ENCODE measurements at regions not wholly inside any gene's neighbourhood (a gene's known extent, or its start where the extent isn't known, plus 50 kb on each side); places are given as distances from the start of the nearest gene placed in this dataset.

DNA sequence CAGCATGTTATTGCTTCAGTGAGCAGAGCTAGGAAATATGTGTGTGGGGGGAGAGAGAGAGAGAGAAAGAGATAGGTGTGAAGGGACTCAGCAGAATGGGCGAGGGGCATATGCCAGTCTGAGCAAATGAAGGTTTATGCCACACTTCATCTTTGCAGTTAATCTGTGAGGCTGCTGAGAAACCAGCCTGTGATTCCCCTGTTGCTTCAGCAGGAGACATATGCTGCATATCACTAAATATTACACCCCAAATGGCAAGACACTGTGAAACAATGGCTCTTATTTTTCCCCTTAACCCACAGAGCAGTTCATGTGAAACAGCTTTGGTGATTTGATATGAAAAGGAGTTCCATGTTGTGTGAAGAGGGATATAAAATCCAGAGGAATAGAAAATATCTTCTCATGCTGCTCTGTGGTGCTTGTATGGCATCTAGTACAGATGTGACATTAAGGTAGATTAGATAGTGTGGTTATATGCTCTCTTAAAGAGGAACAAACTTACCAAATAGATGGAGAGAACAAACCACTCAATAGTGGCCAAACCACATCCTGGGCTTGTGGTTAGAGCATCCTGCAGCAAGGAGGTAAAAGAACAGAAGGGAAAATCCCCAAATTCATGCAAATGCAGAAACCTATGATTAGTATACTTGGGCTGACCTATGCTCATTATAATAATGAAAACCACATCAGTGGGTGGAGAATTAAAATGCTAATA is 864.2 kb downstream of the FAM181B start:
- no peaks in the 10 kb centered on the region for H3K9me3 ChIP-seq (ENCODE audit: control insufficient read depth, low read depth, low read length)
- H3K27ac ChIP-seq (ENCODE audit: low read length): no peak overlapping the region
- no peaks in the 10 kb centered on the region for H3K36me3 ChIP-seq (ENCODE audit: control insufficient read depth, low read depth, low read length)
- no peak overlapping the region for H3K9ac ChIP-seq (ENCODE audit: low read length)
- no peak overlapping the region for H3K4me3 ChIP-seq (ENCODE audit: low read length)
- no peaks in the 10 kb centered on the region for H3K4me1 ChIP-seq (ENCODE audit: control insufficient read depth, low read depth, low read length)
- no peaks in the 10 kb centered on the region for H3K27me3 ChIP-seq (ENCODE audit: control insufficient read depth, insufficient read depth, low read length)

- Histone ChIP-seq H3K4me1 (ENCODE audit: control insufficient read depth, low read depth, low read length) (no peaks in the 10 kb centered on the region), H3K36me3 (ENCODE audit: control insufficient read depth, low read depth, low read length) (no peaks in the 10 kb centered on the region), H3K9ac (ENCODE audit: low read length) (no peak overlapping the region), H3K27me3 (ENCODE audit: control insufficient read depth, insufficient read depth, low read length) (no peaks in the 10 kb centered on the region), H3K9me3 (ENCODE audit: control insufficient read depth, low read depth, low read length) (no peaks in the 10 kb centered on the region), H3K4me3 (ENCODE audit: low read length) (no peak overlapping the region), H3K27ac (ENCODE audit: low read length) (no peak overlapping the region)
Observed at GRCh38 chr11:81866896-81867295, 866.8 kb downstream of the FAM181B start.

DNA sequence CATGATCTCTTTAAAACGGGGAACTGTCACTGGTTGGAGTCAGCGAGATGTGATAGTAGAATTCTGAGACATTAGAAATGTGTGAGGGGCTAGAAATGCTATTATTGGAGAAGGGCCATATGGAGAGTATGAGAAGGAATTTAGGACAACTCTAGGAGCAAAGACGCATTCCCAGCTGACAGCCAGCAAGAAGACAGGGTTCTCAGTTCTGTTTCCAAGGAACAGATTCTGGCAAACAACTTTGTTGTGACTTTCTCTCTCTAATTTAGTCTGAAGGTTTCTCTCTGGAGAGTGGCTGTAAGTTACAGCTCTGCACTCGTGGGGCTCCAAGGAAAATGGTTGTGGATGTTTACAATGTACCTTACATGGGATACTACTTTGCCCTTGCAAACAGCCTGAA is 876.3 kb downstream of the FAM181B start:
- Histone ChIP-seq H3K27me3 (ENCODE audit: control insufficient read depth, insufficient read depth, low read length) (no peaks in the 10 kb centered on the region), H3K4me1 (ENCODE audit: control insufficient read depth, low read depth, low read length) (no peaks in the 10 kb centered on the region)

GRCh38 chr11:81853791-81854190 is 879.9 kb downstream of the FAM181B start:
- Histone ChIP-seq H3K9me3 (ENCODE audit: control insufficient read depth, low read depth, low read length) (no peaks in the 10 kb centered on the region), H3K27me3 (ENCODE audit: control insufficient read depth, insufficient read depth, low read length) (no peaks in the 10 kb centered on the region), H3K27ac (ENCODE audit: low read length) (no peak overlapping the region), H3K9ac (ENCODE audit: low read length) (no peak overlapping the region), H3K36me3 (ENCODE audit: control insufficient read depth, low read depth, low read length) (no peaks in the 10 kb centered on the region), H3K4me1 (ENCODE audit: control insufficient read depth, low read depth, low read length) (no peaks in the 10 kb centered on the region), H3K4me3 (ENCODE audit: low read length) (no peak overlapping the region)

More for the DNA sequence above, 876.3 kb downstream of the FAM181B start:
- no peak overlapping the region for H3K4me3 ChIP-seq (ENCODE audit: low read length)
- H3K27ac ChIP-seq (ENCODE audit: low read length): no peak overlapping the region
- H3K36me3 ChIP-seq (ENCODE audit: control insufficient read depth, low read depth, low read length): no peaks in the 10 kb centered on the region
- no peaks in the 10 kb centered on the region for H3K9me3 ChIP-seq (ENCODE audit: control insufficient read depth, low read depth, low read length)
- H3K9ac ChIP-seq (ENCODE audit: low read length): no peak overlapping the region

GRCh38 chr11:81852896-81853295 is 880.8 kb downstream of the FAM181B start:
- Histone ChIP-seq H3K27me3 (ENCODE audit: control insufficient read depth, insufficient read depth, low read length) (no peaks in the 10 kb centered on the region), H3K4me1 (ENCODE audit: control insufficient read depth, low read depth, low read length) (no peaks in the 10 kb centered on the region), H3K27ac (ENCODE audit: low read length) (no peak overlapping the region), H3K36me3 (ENCODE audit: control insufficient read depth, low read depth, low read length) (no peaks in the 10 kb centered on the region), H3K9me3 (ENCODE audit: control insufficient read depth, low read depth, low read length) (no peaks in the 10 kb centered on the region), H3K4me3 (ENCODE audit: low read length) (no peak overlapping the region), H3K9ac (ENCODE audit: low read length) (no peak overlapping the region)

- no peaks in the 10 kb centered on the region for H3K4me1 ChIP-seq (ENCODE audit: control insufficient read depth, low read depth, low read length)
- no peaks in the 10 kb centered on the region for H3K27me3 ChIP-seq (ENCODE audit: control insufficient read depth, insufficient read depth, low read length)
- no peaks in the 10 kb centered on the region for H3K36me3 ChIP-seq (ENCODE audit: control insufficient read depth, low read depth, low read length)
- H3K4me3 ChIP-seq (ENCODE audit: low read length): no peak overlapping the region
- no peaks in the 10 kb centered on the region for H3K9me3 ChIP-seq (ENCODE audit: control insufficient read depth, low read depth, low read length)
- no peak overlapping the region for H3K9ac ChIP-seq (ENCODE audit: low read length)
- no peak overlapping the region for H3K27ac ChIP-seq (ENCODE audit: low read length)
Observed at GRCh38 chr11:81840380-81840779, 893.3 kb downstream of the FAM181B start.

DNA sequence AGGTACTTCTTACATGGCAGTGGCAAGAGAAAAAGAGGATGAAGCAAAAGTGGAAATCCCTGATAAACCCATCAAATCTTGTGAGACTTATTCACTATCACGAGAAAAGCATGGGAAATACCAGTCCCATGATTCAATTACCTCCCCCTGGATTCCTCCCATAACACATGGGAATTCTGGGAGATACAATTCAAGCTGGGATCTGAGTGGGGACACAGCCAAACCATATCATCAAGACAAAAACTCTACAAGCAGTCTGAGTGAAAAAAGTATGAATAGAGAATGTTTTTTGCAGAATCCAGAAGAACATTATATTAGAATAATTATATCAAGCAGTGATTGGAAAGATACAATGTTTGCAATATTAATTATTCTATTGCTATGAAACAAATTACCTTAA is 893.7 kb downstream of the FAM181B start:
- Histone ChIP-seq H3K9me3 (ENCODE audit: control insufficient read depth, low read depth, low read length) (no peaks in the 10 kb centered on the region), H3K27me3 (ENCODE audit: control insufficient read depth, insufficient read depth, low read length) (no peaks in the 10 kb centered on the region), H3K9ac (ENCODE audit: low read length) (no peak overlapping the region), H3K27ac (ENCODE audit: low read length) (no peak overlapping the region), H3K4me1 (ENCODE audit: control insufficient read depth, low read depth, low read length) (no peaks in the 10 kb centered on the region), H3K36me3 (ENCODE audit: control insufficient read depth, low read depth, low read length) (no peaks in the 10 kb centered on the region), H3K4me3 (ENCODE audit: low read length) (no peak overlapping the region)

DNA sequence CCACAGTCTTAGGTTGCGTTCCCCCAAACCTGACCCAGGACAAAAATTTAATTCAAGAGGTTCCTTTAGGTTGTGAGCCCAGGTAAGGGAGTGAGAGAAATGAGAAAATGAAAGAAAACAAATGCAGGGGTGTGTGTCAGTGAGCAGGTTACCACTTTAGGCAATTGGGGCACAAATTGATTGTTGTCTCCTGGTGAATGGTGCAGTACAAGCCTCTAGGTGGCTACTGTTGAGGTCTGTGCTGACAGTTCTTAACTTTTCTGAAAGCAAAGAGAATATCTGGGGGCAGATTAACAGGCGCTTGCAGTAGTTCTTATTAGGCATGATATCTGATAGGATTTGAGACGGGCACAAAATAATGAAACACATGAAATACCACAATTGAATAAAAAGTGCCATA is 894.6 kb downstream of the FAM181B start:
- Histone ChIP-seq H3K27me3 (ENCODE audit: control insufficient read depth, insufficient read depth, low read length) (no peaks in the 10 kb centered on the region), H3K4me1 (ENCODE audit: control insufficient read depth, low read depth, low read length) (no peaks in the 10 kb centered on the region), H3K9me3 (ENCODE audit: control insufficient read depth, low read depth, low read length) (no peaks in the 10 kb centered on the region), H3K9ac (ENCODE audit: low read length) (no peak overlapping the region), H3K4me3 (ENCODE audit: low read length) (no peak overlapping the region), H3K36me3 (ENCODE audit: control insufficient read depth, low read depth, low read length) (no peaks in the 10 kb centered on the region), H3K27ac (ENCODE audit: low read length) (no peak overlapping the region)

DNA sequence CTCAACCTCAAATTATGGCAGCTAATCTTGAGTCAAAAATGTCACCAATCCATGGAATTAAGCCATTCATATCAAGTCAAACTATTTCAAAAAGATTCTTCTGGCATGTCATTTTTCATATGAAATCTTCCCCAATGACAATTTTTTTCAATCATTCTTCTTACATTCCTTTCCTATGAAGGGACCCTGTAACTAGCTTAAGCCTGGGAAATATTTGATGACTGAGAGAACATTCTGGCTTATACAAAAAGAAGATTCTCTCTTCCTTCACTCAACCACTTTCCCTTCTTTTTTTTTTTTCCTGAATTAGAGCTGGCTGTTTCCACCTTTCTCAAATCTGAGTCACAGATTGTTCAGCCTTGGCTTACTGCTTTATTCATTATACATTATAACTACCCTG is 903.7 kb downstream of the FAM181B start:
- H3K27me3 ChIP-seq (ENCODE audit: control insufficient read depth, insufficient read depth, low read length): no peaks in the 10 kb centered on the region
- no peaks in the 10 kb centered on the region for H3K4me1 ChIP-seq (ENCODE audit: control insufficient read depth, low read depth, low read length)
- H3K27ac ChIP-seq (ENCODE audit: low read length): no peak overlapping the region
- no peak overlapping the region for H3K4me3 ChIP-seq (ENCODE audit: low read length)
- H3K36me3 ChIP-seq (ENCODE audit: control insufficient read depth, low read depth, low read length): no peaks in the 10 kb centered on the region
- H3K9ac ChIP-seq (ENCODE audit: low read length): no peak overlapping the region
- H3K9me3 ChIP-seq (ENCODE audit: control insufficient read depth, low read depth, low read length): no peaks in the 10 kb centered on the region

DNA sequence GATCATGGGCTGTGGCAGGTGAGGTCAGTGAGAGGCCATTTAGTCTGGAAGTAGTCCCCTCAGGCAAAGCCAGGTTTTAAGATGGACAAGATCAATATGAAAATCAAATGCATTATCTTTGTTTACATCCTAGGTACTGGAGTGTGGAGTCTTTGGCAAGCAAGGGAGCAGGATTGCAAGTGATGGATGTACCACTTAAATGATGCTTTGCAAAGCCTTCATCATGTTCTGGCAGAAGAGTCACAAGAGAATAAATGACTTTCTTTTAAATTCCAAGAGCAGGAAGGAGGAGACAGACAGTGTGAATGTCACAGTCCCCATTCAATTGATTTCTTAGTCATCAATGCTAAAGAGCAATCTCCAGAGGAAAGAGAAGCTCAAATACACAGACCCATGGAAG is 908.3 kb downstream of the FAM181B start:
- no peaks in the 10 kb centered on the region for H3K36me3 ChIP-seq (ENCODE audit: control insufficient read depth, low read depth, low read length)
- no peak overlapping the region for H3K9ac ChIP-seq (ENCODE audit: low read length)
- no peak overlapping the region for H3K27ac ChIP-seq (ENCODE audit: low read length)
- H3K27me3 ChIP-seq (ENCODE audit: control insufficient read depth, insufficient read depth, low read length): no peaks in the 10 kb centered on the region
- no peaks in the 10 kb centered on the region for H3K9me3 ChIP-seq (ENCODE audit: control insufficient read depth, low read depth, low read length)
- no peaks in the 10 kb centered on the region for H3K4me1 ChIP-seq (ENCODE audit: control insufficient read depth, low read depth, low read length)
- no peak overlapping the region for H3K4me3 ChIP-seq (ENCODE audit: low read length)

GRCh38 chr11:81819462-81819861 is 914.2 kb downstream of the FAM181B start:
- H3K27me3 ChIP-seq (ENCODE audit: control insufficient read depth, insufficient read depth, low read length): no peaks in the 10 kb centered on the region
- H3K9me3 ChIP-seq (ENCODE audit: control insufficient read depth, low read depth, low read length): no peaks in the 10 kb centered on the region
- H3K36me3 ChIP-seq (ENCODE audit: control insufficient read depth, low read depth, low read length): no peaks in the 10 kb centered on the region
- no peak overlapping the region for H3K9ac ChIP-seq (ENCODE audit: low read length)
- no peak overlapping the region for H3K4me3 ChIP-seq (ENCODE audit: low read length)
- no peak overlapping the region for H3K27ac ChIP-seq (ENCODE audit: low read length)
- H3K4me1 ChIP-seq (ENCODE audit: control insufficient read depth, low read depth, low read length): peaks cover 7% of the 10 kb centered on the region

- Histone ChIP-seq H3K27me3 (ENCODE audit: control insufficient read depth, insufficient read depth, low read length) (no peaks in the 10 kb centered on the region), H3K4me1 (ENCODE audit: control insufficient read depth, low read depth, low read length) (no peaks in the 10 kb centered on the region), H3K9ac (ENCODE audit: low read length) (no peak overlapping the region), H3K27ac (ENCODE audit: low read length) (no peak overlapping the region), H3K4me3 (ENCODE audit: low read length) (no peak overlapping the region), H3K36me3 (ENCODE audit: control insufficient read depth, low read depth, low read length) (no peaks in the 10 kb centered on the region), H3K9me3 (ENCODE audit: control insufficient read depth, low read depth, low read length) (no peaks in the 10 kb centered on the region)
Observed at GRCh38 chr11:81804858-81805257, 928.8 kb downstream of the FAM181B start.
